Right lobe of liver (tissue), 4 donors: ENCODE measurements at regions not wholly inside any gene's neighbourhood (a gene's known extent, or its start where the extent isn't known, plus 50 kb on each side); places are given as distances from the start of the nearest gene placed in this dataset.

Experiments
- POLR2A ChIP-seq: fragments of 450-650 bp; IDR thresholded peaks from one replicate; pipeline ENCODE4 v1.6.1; 2017; ENCODE audit warnings: antibody characterized with exemption, mild to moderate bottlenecking
- TF ChIP-seq, protein P1 (sequence below), 4 donors: fragments of 200-600 bp in 3 of 4; fragments of 450-650 bp in 1 of 4; IDR thresholded peaks; one replicate each; pipeline versions ENCODE4 v1.5.1 to v1.8.0; 2016 to 2022; ENCODE audit warnings: antibody characterized with exemption in 4 of 4, mild to moderate bottlenecking in 2 of 4
- donor health status: DM: no; HTN: no; CAD: no.
- donor health status: DM: no; HTN: no; CAD: no.
- donor health status: DM: no; HTN: yes; CAD: no.

DNA sequence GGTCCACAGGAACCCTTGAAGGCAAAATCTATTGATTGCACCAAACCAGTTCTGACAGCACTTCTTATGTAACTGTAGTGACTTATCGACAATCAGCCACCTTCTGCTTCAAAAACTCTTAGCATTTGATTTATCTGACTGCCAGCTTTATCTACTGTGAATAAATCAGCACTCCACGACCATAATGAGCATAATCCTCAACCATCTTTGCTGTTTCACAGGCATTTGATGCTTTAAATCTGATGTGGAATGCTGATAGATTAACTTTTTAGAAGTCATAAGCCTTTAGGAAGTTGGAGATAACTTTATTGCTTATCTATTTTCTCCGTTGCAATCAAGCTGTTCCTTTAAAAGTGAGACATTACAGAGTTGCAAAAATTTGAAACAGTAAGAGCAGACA, 101.5 kb upstream of the PTCHD4 start:
- TF ChIP-seq, protein P1, sequence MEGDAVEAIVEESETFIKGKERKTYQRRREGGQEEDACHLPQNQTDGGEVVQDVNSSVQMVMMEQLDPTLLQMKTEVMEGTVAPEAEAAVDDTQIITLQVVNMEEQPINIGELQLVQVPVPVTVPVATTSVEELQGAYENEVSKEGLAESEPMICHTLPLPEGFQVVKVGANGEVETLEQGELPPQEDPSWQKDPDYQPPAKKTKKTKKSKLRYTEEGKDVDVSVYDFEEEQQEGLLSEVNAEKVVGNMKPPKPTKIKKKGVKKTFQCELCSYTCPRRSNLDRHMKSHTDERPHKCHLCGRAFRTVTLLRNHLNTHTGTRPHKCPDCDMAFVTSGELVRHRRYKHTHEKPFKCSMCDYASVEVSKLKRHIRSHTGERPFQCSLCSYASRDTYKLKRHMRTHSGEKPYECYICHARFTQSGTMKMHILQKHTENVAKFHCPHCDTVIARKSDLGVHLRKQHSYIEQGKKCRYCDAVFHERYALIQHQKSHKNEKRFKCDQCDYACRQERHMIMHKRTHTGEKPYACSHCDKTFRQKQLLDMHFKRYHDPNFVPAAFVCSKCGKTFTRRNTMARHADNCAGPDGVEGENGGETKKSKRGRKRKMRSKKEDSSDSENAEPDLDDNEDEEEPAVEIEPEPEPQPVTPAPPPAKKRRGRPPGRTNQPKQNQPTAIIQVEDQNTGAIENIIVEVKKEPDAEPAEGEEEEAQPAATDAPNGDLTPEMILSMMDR (IDR thresholded peaks at IDR 0.05): no peak
- TF ChIP-seq POLR2A: no peak
